H7 (cell line): ENCODE measurements at regions not wholly inside any gene's neighbourhood (a gene's known extent, or its start where the extent isn't known, plus 50 kb on each side); places are given as distances from the start of the nearest gene placed in this dataset.

Experiments used
- DNase-seq: peaks from one replicate; pipeline ENCODE4 v3.0.0; 2012
- H3K27me3 ChIP-seq: 2 replicates; pipeline ENCODE4 v1.6.0; 2011; ENCODE audit warnings: mild to moderate bottlenecking, low read length; ENCODE audit not compliant: control insufficient read depth, insufficient read depth
- H3K36me3 ChIP-seq: replicated peaks from 2 replicates; pipeline ENCODE4 v1.5.1; 2011; ENCODE audit warnings: low read length; ENCODE audit not compliant: control insufficient read depth, insufficient read depth
- H3K4me3 ChIP-seq: 2 replicates; pipeline ENCODE4 v1.5.1; 2011; ENCODE audit warnings: low read depth, mild to moderate bottlenecking, control low read depth, low read length, moderate library complexity; ENCODE audit not compliant: insufficient read depth

GRCh38 chr13:34408640-34409039 lies 533.4 kb upstream of the NBEA start:
- Histone ChIP-seq H3K36me3 (no peaks in the 10 kb centered on the region), H3K4me3 (no peak overlapping the region), H3K27me3 (no peaks in the 10 kb centered on the region)
- DNase-seq: no peak

GRCh38 chr13:34409496-34410182 lies 532.4 kb upstream of the NBEA start:
- Histone ChIP-seq H3K4me3 (no peak overlapping the region), H3K27me3 (no peaks in the 10 kb centered on the region), H3K36me3 (no peaks in the 10 kb centered on the region)
- DNase-seq: no peak

GRCh38 chr13:34410678-34411077 lies 531.4 kb upstream of the NBEA start:
- DNase-seq: no peak
- H3K27me3 ChIP-seq: no peaks in the 10 kb centered on the region
- H3K4me3 ChIP-seq: no peak overlapping the region
- no peaks in the 10 kb centered on the region for H3K36me3 ChIP-seq

GRCh38 chr13:34411177-34411576 lies 530.9 kb upstream of the NBEA start:
- no peak for DNase-seq
- H3K4me3 ChIP-seq: no peak overlapping the region
- no peaks in the 10 kb centered on the region for H3K36me3 ChIP-seq
- no peaks in the 10 kb centered on the region for H3K27me3 ChIP-seq

- Histone ChIP-seq H3K36me3 (no peaks in the 10 kb centered on the region), H3K4me3 (no peak overlapping the region), H3K27me3 (no peaks in the 10 kb centered on the region)
- no peak for DNase-seq
Observed at GRCh38 chr13:34411894-34412293, 530.2 kb upstream of the NBEA start.

GRCh38 chr13:34412295-34412694 lies 529.8 kb upstream of the NBEA start:
- Histone ChIP-seq H3K27me3 (no peaks in the 10 kb centered on the region), H3K36me3 (no peaks in the 10 kb centered on the region), H3K4me3 (no peak overlapping the region)
- no peak for DNase-seq

- H3K36me3 ChIP-seq: no peaks in the 10 kb centered on the region
- H3K4me3 ChIP-seq: no peak overlapping the region
- H3K27me3 ChIP-seq: no peaks in the 10 kb centered on the region
- DNase-seq: no peak
Observed at GRCh38 chr13:34412817-34413375, 529.2 kb upstream of the NBEA start.

- H3K4me3 ChIP-seq: no peak overlapping the region
- H3K36me3 ChIP-seq: no peaks in the 10 kb centered on the region
- no peaks in the 10 kb centered on the region for H3K27me3 ChIP-seq
- DNase-seq: no peak
Observed at GRCh38 chr13:34413538-34414210, 528.4 kb upstream of the NBEA start.

- no peak for DNase-seq
- Histone ChIP-seq H3K36me3 (no peaks in the 10 kb centered on the region), H3K27me3 (no peaks in the 10 kb centered on the region), H3K4me3 (no peak overlapping the region)
Observed at GRCh38 chr13:34414616-34415015, 527.5 kb upstream of the NBEA start.

- Histone ChIP-seq H3K27me3 (no peaks in the 10 kb centered on the region), H3K4me3 (no peak overlapping the region), H3K36me3 (no peaks in the 10 kb centered on the region)
- no peak for DNase-seq
Observed at GRCh38 chr13:34416971-34417380, 525.1 kb upstream of the NBEA start.

GRCh38 chr13:34417896-34418295 lies 524.2 kb upstream of the NBEA start:
- no peaks in the 10 kb centered on the region for H3K36me3 ChIP-seq
- DNase-seq: no peak
- no peak overlapping the region for H3K4me3 ChIP-seq
- no peaks in the 10 kb centered on the region for H3K27me3 ChIP-seq

GRCh38 chr13:34419025-34419424 lies 523.0 kb upstream of the NBEA start:
- Histone ChIP-seq H3K4me3 (no peak overlapping the region), H3K36me3 (no peaks in the 10 kb centered on the region), H3K27me3 (no peaks in the 10 kb centered on the region)
- no peak for DNase-seq

GRCh38 chr13:34419755-34420154 lies 522.3 kb upstream of the NBEA start:
- no peak overlapping the region for H3K4me3 ChIP-seq
- no peak for DNase-seq
- no peaks in the 10 kb centered on the region for H3K27me3 ChIP-seq
- no peaks in the 10 kb centered on the region for H3K36me3 ChIP-seq

GRCh38 chr13:34420702-34421346 lies 521.2 kb upstream of the NBEA start:
- Histone ChIP-seq H3K36me3 (no peaks in the 10 kb centered on the region), H3K27me3 (no peaks in the 10 kb centered on the region), H3K4me3 (no peak overlapping the region)
- DNase-seq: no peak

GRCh38 chr13:34421347-34421719 lies 520.7 kb upstream of the NBEA start:
- no peak for DNase-seq
- H3K27me3 ChIP-seq: no peaks in the 10 kb centered on the region

More at GRCh38 chr13:34421347-34421719, 520.7 kb upstream of the NBEA start:
- no peak overlapping the region for H3K4me3 ChIP-seq
- no peaks in the 10 kb centered on the region for H3K36me3 ChIP-seq
